OCI-LY1 (cell line): ENCODE measurements at regions not wholly inside any gene's neighbourhood (a gene's known extent, or its start where the extent isn't known, plus 50 kb on each side); places are given as distances from the start of the nearest gene placed in this dataset.

Source experiments
- H2AFZ ChIP-seq: fragments of 200-600 bp; sonication (generic), shearing (Covaris generic); 2 replicates; pipeline ENCODE4 v1.6.0; 2014; ENCODE audit warnings: antibody characterized with exemption, mild to moderate bottlenecking, low read length
- H3F3A ChIP-seq: fragments of 200-600 bp; sonication (generic), shearing (Covaris generic); 2 replicates; pipeline ENCODE4 v1.6.0; 2014; ENCODE audit warnings: mild to moderate bottlenecking, antibody characterized with exemption, low read length, moderate library complexity; ENCODE audit not compliant: insufficient read depth
- H3K27ac ChIP-seq: fragments of 200-600 bp; sonication (generic); 2 replicates; pipeline ENCODE4 v1.5.1; 2014; ENCODE audit warnings: low read length, mixed run types, mild to moderate bottlenecking, low read depth; ENCODE audit not compliant: poor library complexity, severe bottlenecking
- H3K27me3 ChIP-seq: fragments of 200-600 bp; sonication (generic); 2 replicates; pipeline ENCODE4 v1.6.0; 2014; ENCODE audit warnings: antibody characterized with exemption, mild to moderate bottlenecking, low read length, moderate library complexity; ENCODE audit not compliant: insufficient read depth
- H3K36me3 ChIP-seq: fragments of 200-600 bp; sonication (generic); 2 replicates; pipeline ENCODE4 v1.6.1; 2014; ENCODE audit warnings: mild to moderate bottlenecking, antibody characterized with exemption, low read length, moderate library complexity, mixed read lengths; ENCODE audit not compliant: insufficient read depth
- H3K4me1 ChIP-seq: fragments of 200-600 bp; sonication (generic); 2 replicates; pipeline ENCODE4 v1.5.1; 2014; ENCODE audit warnings: mild to moderate bottlenecking, low read length, moderate library complexity; ENCODE audit not compliant: insufficient read depth, severe bottlenecking
- H3K4me2 ChIP-seq: fragments of 200-600 bp; sonication (generic), shearing (Covaris generic); 2 replicates; pipeline ENCODE4 v1.6.1; 2014; ENCODE audit warnings: low read length
- H3K4me3 ChIP-seq: fragments of 200-600 bp; sonication (generic); 2 replicates; pipeline ENCODE4 v1.5.1; 2014; ENCODE audit warnings: low read length, low read depth, mild to moderate bottlenecking, mixed read lengths; ENCODE audit not compliant: poor library complexity, severe bottlenecking
- H3K79me2 ChIP-seq: fragments of 200-600 bp; shearing (Covaris generic); 2 replicates; pipeline ENCODE4 v1.6.1; 2016; ENCODE audit warnings: mixed run types, low read length, mixed read lengths; ENCODE audit not compliant: insufficient read depth
- H3K9ac ChIP-seq: fragments of 200-600 bp; sonication (generic), shearing (Covaris generic); 2 replicates; pipeline ENCODE4 v1.6.1; 2014; ENCODE audit warnings: mild to moderate bottlenecking, low read length, mixed read lengths
- H3K9me2 ChIP-seq: fragments of 200-600 bp; sonication (generic), shearing (Covaris generic); 2 replicates; pipeline ENCODE4 v1.6.1; 2014; ENCODE audit warnings: low read depth, mild to moderate bottlenecking, low read length, mixed read lengths
- H3K9me3 ChIP-seq: fragments of 200-600 bp; shearing (Covaris generic); 2 replicates; pipeline ENCODE4 v1.6.1; 2014; ENCODE audit warnings: low read length, mixed read lengths
- H4K20me1 ChIP-seq: fragments of 200-600 bp; sonication (generic), shearing (Covaris generic); 2 replicates; pipeline ENCODE4 v1.6.0; 2016; ENCODE audit warnings: mild to moderate bottlenecking, low read length; ENCODE audit not compliant: insufficient read depth
- CTCF ChIP-seq: fragments of 200-600 bp; sonication (generic), shearing (Covaris generic); IDR thresholded peaks from 2 replicates; pipeline ENCODE4 v1.5.1; 2017; ENCODE audit warnings: mild to moderate bottlenecking, antibody characterized with exemption, low read length, moderate library complexity, mixed read lengths
- EZH2 ChIP-seq: fragments of 200-600 bp; sonication (generic), shearing (Covaris generic); IDR thresholded peaks from 2 replicates; pipeline ENCODE4 v1.8.0; 2017; ENCODE audit warnings: borderline replicate concordance, mixed run types, mild to moderate bottlenecking, antibody characterized with exemption, low read length, moderate library complexity, mixed read lengths

GRCh38 chr2:765369-765768 lies 88.2 kb upstream of the TMEM18 start:
- Histone ChIP-seq H3K4me3 (no peak overlapping the region), H3K27ac (no peak overlapping the region), H2AFZ (no peak overlapping the region), H4K20me1 (no peaks in the 10 kb centered on the region), H3K36me3 (no peaks in the 10 kb centered on the region), H3K79me2 (no peaks in the 10 kb centered on the region), H3K9ac (no peak overlapping the region), H3K4me1 (no peaks in the 10 kb centered on the region), H3K4me2 (no peak overlapping the region), H3K27me3 (peaks cover under 1% of the 10 kb centered on the region; the same call in 1 of the 2 replicates), H3K9me2 (no peaks in the 10 kb centered on the region), H3K9me3 (no peaks in the 10 kb centered on the region), H3F3A (no peaks in the 10 kb centered on the region)
- TF ChIP-seq CTCF (no peak), EZH2 (no peak)

- no peaks in the 10 kb centered on the region for H3K9me2 ChIP-seq
These were observed 86.7 kb upstream of the TMEM18 start for GRCh38 chr2:763766-764525.

GRCh38 chr2:762646-763045 lies 85.4 kb upstream of the TMEM18 start:
- Histone ChIP-seq H2AFZ (no peak overlapping the region), H3K9me3 (no peaks in the 10 kb centered on the region), H3F3A (no peaks in the 10 kb centered on the region), H3K4me3 (no peak overlapping the region), H3K4me2 (no peak overlapping the region), H3K9ac (no peak overlapping the region), H3K27me3 (no peaks in the 10 kb centered on the region; the same call in 1 of the 2 replicates), H4K20me1 (no peaks in the 10 kb centered on the region), H3K4me1 (no peaks in the 10 kb centered on the region), H3K36me3 (no peaks in the 10 kb centered on the region), H3K9me2 (no peaks in the 10 kb centered on the region), H3K27ac (no peak overlapping the region), H3K79me2 (no peaks in the 10 kb centered on the region)
- TF ChIP-seq EZH2 = no peak
- TF ChIP-seq CTCF = no peak

More at GRCh38 chr2:763766-764525, 86.7 kb upstream of the TMEM18 start:
- Histone ChIP-seq H3K9me3 (no peaks in the 10 kb centered on the region), H3K27me3 (no peaks in the 10 kb centered on the region; the same call in 1 of the 2 replicates), H3K36me3 (no peaks in the 10 kb centered on the region), H3K79me2 (no peaks in the 10 kb centered on the region), H3K4me1 (no peaks in the 10 kb centered on the region), H3K27ac (no peak overlapping the region), H3K4me3 (no peak overlapping the region), H4K20me1 (no peaks in the 10 kb centered on the region), H3K9ac (no peak overlapping the region), H2AFZ (no peak overlapping the region), H3K4me2 (no peak overlapping the region), H3F3A (no peaks in the 10 kb centered on the region)
- TF ChIP-seq CTCF (no peak), EZH2 (no peak)
